Stimulated activated CD8-positive, alpha-beta memory T cell treated with anti-CD3 and anti-CD28 coated beads, Interleukin-15, amount 100 ng/mL, for 4 hours (primary cell): ENCODE measurements at regions not wholly inside any gene's neighbourhood (a gene's known extent, or its start where the extent isn't known, plus 50 kb on each side); places are given as distances from the start of the nearest gene placed in this dataset.

Experiments used
- DNase-seq, 2 donors: peaks; one replicate each; pipeline ENCODE4 v3.0.0-alpha.2; 2020; ENCODE audit warnings: low read depth in 2 of 2

- no peak for DNase-seq
Measured at GRCh38 chr3:104614564-104614963, 752.1 kb upstream of the ALCAM start.

GRCh38 chr3:104628185-104628789 is 738.4 kb upstream of the ALCAM start:
- DNase-seq: no peak

- no peak for DNase-seq
Measured at GRCh38 chr3:104629038-104629437, 737.7 kb upstream of the ALCAM start.

- DNase-seq: no peak
Measured at GRCh38 chr3:104631254-104631653, 735.5 kb upstream of the ALCAM start.

GRCh38 chr3:104632521-104632920 is 734.2 kb upstream of the ALCAM start:
- DNase-seq: no peak

GRCh38 chr3:104632947-104633346 is 733.8 kb upstream of the ALCAM start:
- DNase-seq: no peak

- DNase-seq: no peak
Measured at GRCh38 chr3:104635872-104636580, 730.7 kb upstream of the ALCAM start.

GRCh38 chr3:104642827-104643226 is 723.9 kb upstream of the ALCAM start:
- DNase-seq: no peak

- DNase-seq: no peak
Measured at GRCh38 chr3:104646196-104646595, 720.5 kb upstream of the ALCAM start.

- no peak for DNase-seq
Measured at GRCh38 chr3:104648823-104649222, 717.9 kb upstream of the ALCAM start.

- DNase-seq: no peak
Measured at GRCh38 chr3:104669083-104669482, 697.6 kb upstream of the ALCAM start.

- DNase-seq: no peak
Measured at GRCh38 chr3:104672331-104672730, 694.4 kb upstream of the ALCAM start.

GRCh38 chr3:104673981-104674380 is 692.7 kb upstream of the ALCAM start:
- DNase-seq: no peak

GRCh38 chr3:104676241-104676640 is 690.5 kb upstream of the ALCAM start:
- no peak for DNase-seq

- DNase-seq: no peak
Measured at GRCh38 chr3:104677932-104678331, 688.8 kb upstream of the ALCAM start.

GRCh38 chr3:104685492-104685891 is 681.2 kb upstream of the ALCAM start:
- no peak for DNase-seq

- DNase-seq: no peak
Measured at GRCh38 chr3:104687362-104687761, 679.3 kb upstream of the ALCAM start.

GRCh38 chr3:104696470-104696869 is 670.2 kb upstream of the ALCAM start:
- no peak for DNase-seq

- no peak for DNase-seq
Measured at GRCh38 chr3:104711406-104711805, 655.3 kb upstream of the ALCAM start.

- no peak for DNase-seq
Measured at GRCh38 chr3:104715972-104716371, 650.7 kb upstream of the ALCAM start.

GRCh38 chr3:104717828-104718196 is 648.9 kb upstream of the ALCAM start:
- no peak for DNase-seq

GRCh38 chr3:104723000-104723399 is 643.7 kb upstream of the ALCAM start:
- no peak for DNase-seq

- no peak for DNase-seq
Measured at GRCh38 chr3:104731074-104731473, 635.6 kb upstream of the ALCAM start.

- no peak for DNase-seq
Measured at GRCh38 chr3:104734627-104735026, 632.1 kb upstream of the ALCAM start.
